ENCODE measurements at regions not wholly inside any gene's neighbourhood (a gene's known extent, or its start where the extent isn't known, plus 50 kb on each side); places are given as distances from the start of the nearest gene placed in this dataset.

GRCh38 chr9:3672399-3672798, 146.6 kb upstream of the RFX3 start:
- WGBS (ENCODE audit: insufficient coverage, insufficient replicate concordance, low lambda C conversion rate, missing lambda C conversion rate): 100% methylated on average over 5 of the region's 5 CpGs
- DNase-seq (ENCODE audit: low read depth, low spot score) (no peak), FAIRE-seq (no peak), ATAC-seq (no peak)
- TF ChIP-seq ZBTB11 (CRISPR knock-in tag; IDR thresholded peaks at IDR 0.05): no peak
- Histone ChIP-seq H4K20me1 (ENCODE audit: control insufficient read depth, insufficient read depth) (no peaks in the 10 kb centered on the region), H3K4me1 (ENCODE audit: control insufficient read depth, insufficient read depth, low read length) (no peaks in the 10 kb centered on the region), H3K27me3 (replicated peaks in 1 of 2; ENCODE audit: control insufficient read depth in 2 of 2, insufficient read depth in 2 of 2, low read length in 1 of 2) (no peaks in the 10 kb centered on the region), H3K9ac (ENCODE audit: control insufficient read depth, insufficient read depth, low read length) (no peak overlapping the region), H3K27ac (ENCODE audit: control insufficient read depth, insufficient read depth) (no peak overlapping the region), H3K36me3 (ENCODE audit: control insufficient read depth in 2 of 2, insufficient read depth in 2 of 2, low read length in 1 of 2) (no peaks in the 10 kb centered on the region; a peak in 2 of 4 replicates), H2AFZ (ENCODE audit: control insufficient read depth, low read depth, low read length) (no peak overlapping the region), H3K79me2 (ENCODE audit: control insufficient read depth, insufficient read depth, low read length) (no peaks in the 10 kb centered on the region), H3K4me3 (no peak overlapping the region), H3K4me2 (ENCODE audit: control insufficient read depth, insufficient read depth) (no peak overlapping the region), H3K9me3 (replicated peaks; ENCODE audit: control insufficient read depth, insufficient read depth, low read length) (no peaks in the 10 kb centered on the region)
- POLR2A ChIA-PET: no interaction called here
- in situ Hi-C loops (cut with MboI) (no loop called here), intact Hi-C loops (cut with micrococcal nuclease; ENCODE audit: unreplicated experiment) (no loop called here)
- no TSS peak for BruUV-seq (replicated peaks)
- CTCF ChIA-PET: interaction anchor here (1.4 kb wide), 1 partner anchor 204 kb away, joined by 5 read pairs; no protein-coding TSS in a partner anchor
- RAD21 ChIA-PET (ENCODE audit: unreplicated experiment): no interaction called here
- SMC1A ChIA-PET (ENCODE audit: uncharacterized antibody, unreplicated experiment): no interaction called here

- ChIA-PET SMC1A (ENCODE audit: uncharacterized antibody, unreplicated experiment) (interaction anchor here (0.8 to 2.5 kb wide), 3 partner anchors 10 to 190 kb away, joined by 3 to 6 read pairs (median 3); no protein-coding TSS in a partner anchor), RAD21 (ENCODE audit: unreplicated experiment) (no interaction called here)
- no TSS peak for BruUV-seq (replicated peaks)
Observed at GRCh38 chr9:3664044-3664443, 138.2 kb upstream of the RFX3 start.

More at GRCh38 chr9:3664044-3664443, 138.2 kb upstream of the RFX3 start:
- H3K27ac ChIP-seq (ENCODE audit: control insufficient read depth, insufficient read depth): no peak overlapping the region
- H3K4me3 ChIP-seq: no peak overlapping the region
- H2AFZ ChIP-seq (ENCODE audit: control insufficient read depth, low read depth, low read length): no peak overlapping the region
- no peak overlapping the region for H3K9ac ChIP-seq (ENCODE audit: control insufficient read depth, insufficient read depth, low read length)
- no peak overlapping the region for H3K4me2 ChIP-seq (ENCODE audit: control insufficient read depth, insufficient read depth)
- H4K20me1 ChIP-seq (ENCODE audit: control insufficient read depth, insufficient read depth): no peaks in the 10 kb centered on the region
- POLR2A ChIA-PET: no interaction called here
- no peak for TF ChIP-seq SPI1 (IDR thresholded peaks at IDR 0.05; ENCODE audit: borderline replicate concordance, insufficient read depth, low read depth, low read length)
- no peak for TF ChIP-seq DPF2 (IDR thresholded peaks at IDR 0.05)
- no peak for TF ChIP-seq IRF3 (IDR thresholded peaks at IDR 0.05)
- no peak for TF ChIP-seq TBL1XR1 (IDR thresholded peaks at IDR 0.05; ENCODE audit: low read depth, low read length)
- no peak for TF ChIP-seq REST (IDR thresholded peaks at IDR 0.05; ENCODE audit: low read depth, low read length)
- in situ Hi-C loops (cut with MboI): no loop called here
- WGBS (ENCODE audit: insufficient coverage, insufficient replicate concordance, low lambda C conversion rate, missing lambda C conversion rate): 94% methylated on average over 1 of the region's 1 CpG
- CTCF ChIA-PET: interaction anchor here (0.9 to 1.1 kb wide), 3 partner anchors 29 to 196 kb away, joined by 3 read pairs; no protein-coding TSS in a partner anchor
- H3K4me1 ChIP-seq (ENCODE audit: control insufficient read depth, insufficient read depth, low read length): no peaks in the 10 kb centered on the region
- no peaks in the 10 kb centered on the region; a peak in 1 of 4 replicates for H3K36me3 ChIP-seq (ENCODE audit: control insufficient read depth in 2 of 2, insufficient read depth in 2 of 2, low read length in 1 of 2)
- DNase-seq (ENCODE audit: low read depth, low spot score): no peak
- no peak for ATAC-seq
- no peak for FAIRE-seq
- no peaks in the 10 kb centered on the region for H3K9me3 ChIP-seq (replicated peaks; ENCODE audit: control insufficient read depth, insufficient read depth, low read length)
- intact Hi-C loops (cut with micrococcal nuclease; ENCODE audit: unreplicated experiment): no loop called here
- no peaks in the 10 kb centered on the region for H3K27me3 ChIP-seq (replicated peaks in 1 of 2; ENCODE audit: control insufficient read depth in 2 of 2, insufficient read depth in 2 of 2, low read length in 1 of 2)
- no peaks in the 10 kb centered on the region for H3K79me2 ChIP-seq (ENCODE audit: control insufficient read depth, insufficient read depth, low read length)
